ENCODE measurements at regions not wholly inside any gene's neighbourhood (a gene's known extent, or its start where the extent isn't known, plus 50 kb on each side); places are given as distances from the start of the nearest gene placed in this dataset.

- intact Hi-C loops (cut with micrococcal nuclease): no loop called here
These were observed 137.6 kb downstream of the GOLIM4 start for GRCh38 chr3:167958141-167958540.

DNA sequence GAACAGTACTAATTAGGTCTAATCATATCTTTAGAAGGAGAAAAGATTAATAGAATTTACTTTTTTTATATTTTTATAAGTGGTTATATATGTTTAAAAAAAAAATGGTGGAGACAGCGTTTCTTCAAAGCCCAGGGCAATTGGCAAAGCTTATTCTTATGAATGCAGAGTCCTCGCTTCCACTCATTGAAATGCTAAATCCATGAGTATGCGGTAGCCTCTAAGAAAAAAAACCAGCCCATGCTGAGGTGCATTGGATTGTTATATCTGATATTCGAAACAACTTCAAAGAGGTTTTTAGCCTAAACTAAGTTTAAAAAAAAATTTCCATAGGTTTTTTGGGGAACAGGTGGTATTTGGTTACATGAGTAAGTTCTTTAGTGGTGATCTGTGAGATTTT lies 142.8 kb downstream of the GOLIM4 start:
- intact Hi-C loops (cut with micrococcal nuclease): no loop called here

DNA sequence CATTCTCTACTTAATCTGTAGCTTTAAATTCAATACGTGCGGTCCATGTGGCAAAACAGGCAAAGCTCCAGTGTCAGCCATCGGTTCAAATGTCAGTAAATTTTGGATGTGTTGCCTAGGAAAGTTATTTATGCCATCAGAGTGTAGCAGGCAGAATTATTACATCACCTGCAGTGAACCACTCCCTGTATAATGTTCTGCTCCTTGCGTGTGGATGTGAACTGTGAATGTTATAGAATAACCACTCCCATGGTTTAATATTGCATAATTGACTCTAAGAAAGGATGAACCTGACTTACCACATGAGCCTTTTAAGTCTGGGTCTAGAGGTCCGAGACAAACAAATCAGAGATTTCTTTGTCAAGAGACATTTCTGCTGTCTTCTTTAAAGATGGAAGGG lies 145.5 kb downstream of the GOLIM4 start:
- intact Hi-C loops (cut with micrococcal nuclease): no loop called here

GRCh38 chr3:167941234-167941995 lies 154.3 kb downstream of the GOLIM4 start:
- intact Hi-C loops (cut with micrococcal nuclease): no loop called here

DNA sequence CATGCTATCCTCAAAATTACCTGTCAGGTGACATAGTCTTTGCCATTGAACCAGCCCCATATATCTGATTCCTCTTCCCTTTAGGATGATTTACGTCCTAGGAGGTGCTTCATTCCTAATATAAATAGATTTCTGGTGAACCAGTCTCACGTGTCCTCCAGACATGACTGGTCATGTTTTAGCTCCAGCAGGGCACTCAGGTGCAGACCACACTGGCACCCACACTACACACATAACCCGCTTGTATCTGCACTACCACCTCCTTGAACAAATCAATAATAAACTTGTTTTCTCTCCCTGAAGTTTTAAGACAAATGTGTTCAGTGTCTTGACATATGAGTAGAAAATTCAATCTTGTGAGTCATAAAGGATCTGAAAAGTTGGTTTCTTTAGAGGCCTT lies 155.5 kb downstream of the GOLIM4 start:
- intact Hi-C loops (cut with micrococcal nuclease): no loop called here

- intact Hi-C loops (cut with micrococcal nuclease): no loop called here
These were observed 157.2 kb downstream of the GOLIM4 start for GRCh38 chr3:167938516-167938915.

GRCh38 chr3:167936019-167936418 lies 159.7 kb downstream of the GOLIM4 start:
- intact Hi-C loops (cut with micrococcal nuclease): no loop called here

GRCh38 chr3:167930453-167930852 lies 165.3 kb downstream of the GOLIM4 start:
- intact Hi-C loops (cut with micrococcal nuclease): no loop called here

DNA sequence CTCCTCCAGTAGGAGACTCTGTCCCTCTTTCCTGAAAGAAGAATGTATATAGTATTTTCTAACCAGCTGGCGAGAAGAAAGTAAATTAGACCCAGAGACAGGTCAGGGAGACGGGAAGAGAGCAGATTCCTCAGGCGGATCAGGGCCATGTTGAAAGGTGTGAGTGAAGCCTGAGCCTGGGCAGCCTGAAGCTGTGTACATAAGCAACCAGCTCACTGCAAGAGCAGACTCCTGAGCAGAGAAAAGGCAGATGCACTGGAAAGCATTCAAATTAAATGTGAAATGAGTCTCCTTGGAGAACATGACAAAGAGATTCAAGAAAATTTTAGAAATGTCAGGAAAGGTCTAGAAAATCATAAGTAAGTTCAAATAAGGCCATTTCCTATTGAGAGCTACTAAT lies 165.8 kb downstream of the GOLIM4 start:
- intact Hi-C loops (cut with micrococcal nuclease): loop anchor here (10.0 kb wide), 1 partner anchor 235 kb away; no protein-coding TSS in a partner anchor

GRCh38 chr3:167928381-167928780 lies 167.3 kb downstream of the GOLIM4 start:
- intact Hi-C loops (cut with micrococcal nuclease): loop anchor here (1.0 to 10.0 kb wide), 2 partner anchors 112 to 236 kb away; no protein-coding TSS in a partner anchor

- intact Hi-C loops (cut with micrococcal nuclease): loop anchor here (10.0 kb wide), 1 partner anchor 244 kb away; no protein-coding TSS in a partner anchor
These were observed 175.0 kb downstream of the GOLIM4 start for GRCh38 chr3:167920747-167921146.

GRCh38 chr3:167919590-167919989 lies 176.1 kb downstream of the GOLIM4 start:
- intact Hi-C loops (cut with micrococcal nuclease): no loop called here

GRCh38 chr3:167918686-167919085 lies 177.0 kb downstream of the GOLIM4 start:
- intact Hi-C loops (cut with micrococcal nuclease): no loop called here

DNA sequence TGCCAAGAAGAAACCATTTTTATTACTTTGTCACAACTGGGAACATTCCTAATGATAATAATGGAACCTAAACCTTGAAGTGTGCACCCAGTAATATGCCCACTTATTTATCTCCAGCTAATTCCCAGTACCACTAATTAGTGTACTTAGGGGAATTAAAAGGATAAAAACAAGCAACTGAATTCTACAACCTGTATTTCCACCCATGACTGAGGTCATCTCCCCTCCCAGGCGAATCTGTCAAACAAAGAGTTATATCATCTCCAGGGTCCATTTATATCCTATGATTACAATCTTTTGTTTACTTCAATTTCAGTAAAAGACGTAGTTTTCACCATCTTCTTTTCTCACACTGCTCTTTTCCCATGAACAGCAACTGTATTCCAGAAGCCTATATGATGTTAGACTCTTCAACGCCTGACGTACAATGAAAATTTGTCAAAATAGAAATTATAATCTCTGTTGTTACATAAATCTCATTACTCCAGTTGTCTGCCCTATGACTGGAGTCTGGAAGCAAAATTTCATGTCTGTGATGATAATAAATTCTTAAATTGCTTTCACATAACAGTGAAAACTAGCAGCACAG lies 177.6 kb downstream of the GOLIM4 start:
- intact Hi-C loops (cut with micrococcal nuclease): no loop called here

GRCh38 chr3:167913219-167913835 lies 177.8 kb downstream of the SERPINI1 start:
- intact Hi-C loops (cut with micrococcal nuclease): no loop called here

GRCh38 chr3:167909952-167910351 lies 174.4 kb downstream of the SERPINI1 start:
- intact Hi-C loops (cut with micrococcal nuclease): no loop called here

DNA sequence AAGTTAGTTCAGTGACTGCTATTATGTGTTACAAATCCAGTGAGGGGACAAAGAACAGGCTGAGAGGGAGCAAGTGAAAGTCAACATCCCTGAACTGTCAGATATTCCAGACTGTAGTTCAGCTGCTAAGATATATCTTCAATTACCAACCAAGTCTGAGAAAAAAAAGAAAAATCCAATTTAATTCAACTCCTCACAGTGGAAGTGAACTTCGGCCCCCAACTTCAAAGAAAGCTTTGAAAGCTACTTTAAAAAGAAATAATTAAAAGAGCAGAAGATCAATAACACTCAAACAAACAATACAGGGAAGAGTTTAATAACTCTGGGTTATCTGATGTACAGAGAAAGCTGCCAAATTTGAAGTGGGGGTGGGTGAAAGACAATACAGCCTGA lies 174.0 kb downstream of the SERPINI1 start:
- intact Hi-C loops (cut with micrococcal nuclease): no loop called here

- intact Hi-C loops (cut with micrococcal nuclease): no loop called here
These were observed 173.4 kb downstream of the SERPINI1 start for GRCh38 chr3:167908746-167909503.

DNA sequence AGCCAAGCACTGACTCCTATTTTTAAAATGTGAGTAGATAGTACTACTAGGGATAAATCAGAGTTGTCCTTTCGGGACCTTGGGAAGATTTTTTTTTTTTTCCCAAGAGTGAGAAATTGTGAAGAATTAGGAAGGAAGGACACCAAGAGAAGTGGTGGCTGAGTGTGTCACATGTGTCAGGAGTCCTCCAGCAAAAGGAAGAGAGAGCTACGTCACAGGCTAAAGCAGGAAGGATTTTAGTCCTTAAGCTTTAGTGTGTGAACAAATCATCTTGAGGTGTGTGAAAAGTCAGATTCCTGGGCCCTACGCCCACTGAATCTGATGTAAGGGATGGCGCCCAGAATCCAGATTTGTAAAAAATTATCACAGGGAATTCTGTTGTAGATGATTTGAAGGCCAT lies 172.7 kb downstream of the SERPINI1 start:
- intact Hi-C loops (cut with micrococcal nuclease): no loop called here

DNA sequence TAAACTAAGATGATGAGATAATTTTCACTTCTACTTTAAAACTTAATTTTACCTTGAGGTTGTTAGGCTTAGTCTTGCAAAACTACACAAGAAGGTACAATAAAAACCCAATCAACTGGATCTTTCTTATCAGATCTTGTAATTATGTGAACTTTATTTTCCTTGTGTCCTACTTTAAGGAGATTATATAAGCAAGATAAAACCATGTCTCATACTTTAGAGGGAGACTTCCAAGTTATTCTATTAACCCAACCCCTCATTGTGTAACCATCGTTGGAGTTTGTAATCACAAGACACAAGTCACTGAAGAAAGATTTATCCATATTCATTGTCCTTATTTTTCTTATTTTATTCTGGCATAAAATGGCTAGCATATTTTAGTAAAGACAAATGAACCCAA lies 165.6 kb downstream of the SERPINI1 start:
- intact Hi-C loops (cut with micrococcal nuclease): no loop called here

DNA sequence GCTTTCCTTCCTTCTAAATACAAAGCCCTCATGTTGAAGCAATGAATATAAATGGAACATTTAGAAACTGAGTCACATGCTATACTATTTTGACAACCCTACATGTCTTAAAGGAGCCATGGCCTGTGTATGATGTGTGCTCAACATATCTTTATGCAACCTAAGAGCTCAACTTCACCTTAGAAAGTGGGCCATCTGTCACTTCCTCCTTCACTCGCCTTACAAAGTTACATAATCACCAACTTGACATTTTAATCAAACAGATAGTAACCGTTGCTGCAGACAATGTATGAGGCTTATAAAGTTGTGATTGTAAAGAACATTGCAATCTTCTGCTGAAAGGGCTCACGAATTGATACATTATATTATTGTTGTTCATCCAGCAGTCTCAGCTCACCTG lies 163.6 kb downstream of the SERPINI1 start:
- intact Hi-C loops (cut with micrococcal nuclease): no loop called here

DNA sequence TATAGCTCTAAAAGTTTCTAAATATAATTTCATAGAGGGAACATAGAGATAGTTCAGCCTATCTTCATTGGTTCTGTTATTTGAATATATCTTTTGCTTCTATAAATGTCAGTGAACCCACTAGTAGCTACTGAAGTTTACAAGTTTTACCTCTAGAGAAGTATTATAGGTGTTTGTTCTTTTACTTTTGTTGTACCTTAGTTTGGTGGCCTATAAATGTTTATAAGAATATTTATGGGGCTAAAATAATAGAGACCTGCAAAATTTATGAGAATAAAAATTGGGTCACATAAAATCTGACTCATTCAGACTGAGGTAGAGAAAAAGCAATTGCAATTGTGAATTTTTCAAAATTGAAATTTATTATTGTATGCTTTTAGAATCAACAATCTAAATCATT lies 162.6 kb downstream of the SERPINI1 start:
- intact Hi-C loops (cut with micrococcal nuclease): no loop called here
